ENCODE measurements at regions not wholly inside any gene's neighbourhood (a gene's known extent, or its start where the extent isn't known, plus 50 kb on each side); places are given as distances from the start of the nearest gene placed in this dataset.

- TF ChIP-seq ZNF407 (CRISPR knock-in tag; IDR thresholded peaks at IDR 0.05; ENCODE audit: not compliant biosample characterization) (no peak), ZNF780A (CRISPR knock-in tag; IDR thresholded peaks at IDR 0.05) (no peak), SP5 (CRISPR knock-in tag; IDR thresholded peaks at IDR 0.05; ENCODE audit: borderline replicate concordance, low read depth) (no peak), EZH2 (conservative IDR thresholded peaks at IDR 0.05; ENCODE audit: low read depth, low read length) (no peak), GLMP (CRISPR knock-in tag; IDR thresholded peaks at IDR 0.05; ENCODE audit: borderline replicate concordance) (no peak), KDM4B (CRISPR knock-in tag; IDR thresholded peaks at IDR 0.05) (no peak), ZFP90 (CRISPR knock-in tag; IDR thresholded peaks at IDR 0.05; ENCODE audit: borderline replicate concordance) (no peak), ZNF33A (CRISPR knock-in tag; IDR thresholded peaks at IDR 0.05; ENCODE audit: borderline replicate concordance) (no peak), ZNF18 (CRISPR knock-in tag; IDR thresholded peaks at IDR 0.05; ENCODE audit: insufficient replicate concordance) (no peak), SNAPC5 (CRISPR knock-in tag; IDR thresholded peaks at IDR 0.05; ENCODE audit: borderline replicate concordance) (no peak), SOX6 (IDR thresholded peaks at IDR 0.05) (no peak), SOX6 (CRISPR knock-in tag; IDR thresholded peaks at IDR 0.05) (no peak), POGZ (CRISPR knock-in tag; IDR thresholded peaks at IDR 0.05) (no peak), ARID2 (CRISPR knock-in tag; IDR thresholded peaks at IDR 0.05; ENCODE audit: borderline replicate concordance) (no peak), REL (CRISPR knock-in tag; conservative IDR thresholded peaks at IDR 0.05) (no peak), ZNF574 (CRISPR knock-in tag; IDR thresholded peaks at IDR 0.05) (no peak)
Observed at GRCh38 chr11:109849051-109849450, 244.1 kb upstream of the ZC3H12C start (continued).

All from HepG2 (cell line).